ENCODE measurements at regions not wholly inside any gene's neighbourhood (a gene's known extent, or its start where the extent isn't known, plus 50 kb on each side); places are given as distances from the start of the nearest gene placed in this dataset.

DNA sequence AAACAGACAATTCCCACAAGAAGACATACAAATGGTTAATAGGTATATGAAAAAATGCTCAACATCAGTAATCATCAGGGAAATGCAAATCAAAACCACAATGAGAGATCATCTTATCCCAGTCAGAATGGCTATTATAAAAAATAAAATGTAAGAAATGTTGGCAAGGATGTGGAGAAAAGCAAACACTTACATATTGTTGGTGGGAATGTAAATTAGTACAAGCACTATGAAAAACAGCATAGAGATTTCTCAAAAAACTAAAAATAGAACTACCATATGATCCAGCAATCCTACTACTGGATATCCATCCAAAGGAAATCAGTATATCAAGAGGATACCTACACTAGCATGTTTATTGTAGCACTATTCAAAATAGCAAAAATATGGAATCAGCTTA, 186.6 kb downstream of the NOL4 start:
- TF ChIP-seq, protein P1, sequence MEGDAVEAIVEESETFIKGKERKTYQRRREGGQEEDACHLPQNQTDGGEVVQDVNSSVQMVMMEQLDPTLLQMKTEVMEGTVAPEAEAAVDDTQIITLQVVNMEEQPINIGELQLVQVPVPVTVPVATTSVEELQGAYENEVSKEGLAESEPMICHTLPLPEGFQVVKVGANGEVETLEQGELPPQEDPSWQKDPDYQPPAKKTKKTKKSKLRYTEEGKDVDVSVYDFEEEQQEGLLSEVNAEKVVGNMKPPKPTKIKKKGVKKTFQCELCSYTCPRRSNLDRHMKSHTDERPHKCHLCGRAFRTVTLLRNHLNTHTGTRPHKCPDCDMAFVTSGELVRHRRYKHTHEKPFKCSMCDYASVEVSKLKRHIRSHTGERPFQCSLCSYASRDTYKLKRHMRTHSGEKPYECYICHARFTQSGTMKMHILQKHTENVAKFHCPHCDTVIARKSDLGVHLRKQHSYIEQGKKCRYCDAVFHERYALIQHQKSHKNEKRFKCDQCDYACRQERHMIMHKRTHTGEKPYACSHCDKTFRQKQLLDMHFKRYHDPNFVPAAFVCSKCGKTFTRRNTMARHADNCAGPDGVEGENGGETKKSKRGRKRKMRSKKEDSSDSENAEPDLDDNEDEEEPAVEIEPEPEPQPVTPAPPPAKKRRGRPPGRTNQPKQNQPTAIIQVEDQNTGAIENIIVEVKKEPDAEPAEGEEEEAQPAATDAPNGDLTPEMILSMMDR (IDR thresholded peaks at IDR 0.05), result no peak
- TF ChIP-seq POLR2A (IDR thresholded peaks at IDR 0.05) (no peak), POLR2AphosphoS5 (IDR thresholded peaks at IDR 0.05) (no peak)
